ENCODE measurements at regions not wholly inside any gene's neighbourhood (a gene's known extent, or its start where the extent isn't known, plus 50 kb on each side); places are given as distances from the start of the nearest gene placed in this dataset.
"Not testable (repeated sequence)": the region's sequence is repeated elsewhere in the genome, so short reads cannot be mapped to it uniquely, and the experiment has no call there.

DNA sequence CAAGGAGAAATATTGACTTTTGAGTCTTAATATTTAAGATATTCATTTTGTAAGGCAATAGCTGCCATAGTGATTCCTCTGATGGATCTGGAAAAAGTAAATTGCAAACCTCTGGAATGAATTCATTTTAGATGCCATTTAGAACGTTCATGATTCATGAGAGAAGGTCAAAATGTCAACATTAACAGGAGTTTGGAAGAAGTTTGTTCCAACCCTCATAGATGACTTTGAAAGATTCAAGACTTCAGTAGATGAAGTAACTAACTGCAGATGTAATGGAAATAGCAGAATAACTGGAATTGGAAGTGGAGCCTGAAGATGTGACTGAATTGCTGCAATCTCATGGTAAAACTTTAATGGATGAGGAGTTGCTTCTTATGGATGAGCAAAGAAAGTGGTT is 100.9 kb upstream of the CCN2 start:
- no peak overlapping the region for H3K4me3 ChIP-seq (ENCODE audit: insufficient read depth, low read depth, low read length)
- no peaks in the 10 kb centered on the region for H3K36me3 ChIP-seq (replicated peaks; ENCODE audit: control insufficient read depth, insufficient read depth, low read length)
- H3K27me3 ChIP-seq (ENCODE audit: control insufficient read depth, insufficient read depth, low read length), result no peaks in the 10 kb centered on the region
- no peak for DNase-seq

DNA sequence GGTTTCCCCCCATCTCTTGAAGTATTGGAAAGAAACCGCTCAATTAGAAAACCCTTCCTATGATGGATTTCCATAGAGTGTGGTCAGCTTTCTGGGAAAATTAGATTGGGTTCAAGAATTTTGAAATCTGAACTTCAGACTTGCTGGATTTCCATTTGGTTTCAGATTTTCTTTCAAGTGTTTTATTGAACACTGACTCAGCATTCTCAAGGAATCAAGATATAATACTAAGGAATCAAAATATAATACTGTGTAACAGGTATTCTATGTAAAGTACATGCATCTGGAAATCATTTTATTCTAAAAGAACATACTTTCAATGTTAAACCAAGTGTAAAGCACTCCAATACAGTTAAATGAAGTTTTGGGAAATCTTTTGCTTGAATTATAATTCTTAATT is 94.7 kb upstream of the CCN2 start:
- H3K27me3 ChIP-seq (ENCODE audit: control insufficient read depth, insufficient read depth, low read length), result no peaks in the 10 kb centered on the region
- H3K36me3 ChIP-seq (replicated peaks; ENCODE audit: control insufficient read depth, insufficient read depth, low read length), result no peaks in the 10 kb centered on the region
- no peak overlapping the region for H3K4me3 ChIP-seq (ENCODE audit: insufficient read depth, low read depth, low read length)
- no peak for DNase-seq

DNA sequence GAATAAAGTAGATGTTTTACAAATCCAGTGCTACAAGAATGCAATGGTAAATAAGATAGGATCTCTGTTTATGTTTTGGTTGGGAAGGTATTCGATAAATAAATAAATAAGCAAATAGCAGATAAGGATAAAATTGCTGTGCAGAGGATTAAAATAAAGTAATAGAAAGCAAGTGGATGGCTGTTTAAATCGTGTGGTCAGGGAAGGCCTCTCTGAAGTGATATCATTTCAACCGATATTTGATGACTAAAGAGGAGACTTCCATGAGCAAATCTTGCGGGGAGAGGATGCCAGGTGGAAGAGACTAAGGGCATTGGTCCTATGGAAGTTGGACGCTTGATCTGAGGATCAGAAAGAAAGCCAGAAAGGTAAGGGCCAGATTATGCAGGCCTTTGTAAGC is 92.0 kb upstream of the CCN2 start:
- H3K36me3 ChIP-seq (replicated peaks; ENCODE audit: control insufficient read depth, insufficient read depth, low read length), result no peaks in the 10 kb centered on the region
- H3K27me3 ChIP-seq (ENCODE audit: control insufficient read depth, insufficient read depth, low read length), result no peaks in the 10 kb centered on the region
- no peak for DNase-seq
- no peak overlapping the region for H3K4me3 ChIP-seq (ENCODE audit: insufficient read depth, low read depth, low read length)

DNA sequence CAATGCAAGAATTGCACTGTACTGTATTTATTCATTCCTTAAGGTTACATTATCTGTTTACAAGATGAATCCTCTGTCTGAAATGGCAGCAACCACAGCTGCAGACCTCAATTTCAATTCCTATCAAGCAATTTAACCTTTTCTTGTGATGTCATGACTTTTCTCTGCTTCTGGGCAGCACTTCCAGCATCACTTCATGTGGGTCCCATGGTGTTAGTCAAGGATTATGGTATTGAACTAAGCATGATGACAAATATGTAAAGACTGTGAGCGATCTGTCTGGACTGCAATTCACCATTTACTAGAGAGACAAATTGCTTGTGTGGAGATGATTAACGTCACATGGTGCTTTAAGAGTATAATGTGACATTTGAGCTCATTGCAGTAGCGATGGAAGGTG is 90.5 kb upstream of the CCN2 start:
- Histone ChIP-seq H3K27me3 (ENCODE audit: control insufficient read depth, insufficient read depth, low read length) (no peaks in the 10 kb centered on the region), H3K4me3 (ENCODE audit: insufficient read depth, low read depth, low read length) (no peak overlapping the region), H3K36me3 (replicated peaks; ENCODE audit: control insufficient read depth, insufficient read depth, low read length) (no peaks in the 10 kb centered on the region)
- DNase-seq, result no peak

DNA sequence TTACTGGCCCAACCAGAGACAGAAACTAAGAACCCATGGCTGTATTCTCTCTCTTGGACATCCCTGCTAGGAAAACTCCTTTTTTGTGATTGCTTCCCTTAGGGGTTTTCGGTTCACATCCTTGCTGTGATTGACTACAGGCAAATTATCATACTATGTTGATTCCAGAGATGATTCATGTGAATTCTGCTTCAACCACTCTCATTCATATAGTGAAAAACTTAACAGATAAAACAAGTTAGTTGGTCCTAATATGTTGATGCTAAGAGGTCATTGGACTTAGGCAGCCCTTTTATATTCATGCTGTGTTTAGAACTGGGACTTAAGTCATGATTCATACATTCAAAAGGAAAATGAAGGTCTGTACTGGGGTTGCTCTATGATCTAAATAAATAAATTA is 76.9 kb upstream of the CCN2 start:
- H3K27me3 ChIP-seq (ENCODE audit: control insufficient read depth, insufficient read depth, low read length), result no peaks in the 10 kb centered on the region
- no peak for DNase-seq
- H3K36me3 ChIP-seq (replicated peaks; ENCODE audit: control insufficient read depth, insufficient read depth, low read length), result no peaks in the 10 kb centered on the region
- H3K4me3 ChIP-seq (ENCODE audit: insufficient read depth, low read depth, low read length), result no peak overlapping the region

DNA sequence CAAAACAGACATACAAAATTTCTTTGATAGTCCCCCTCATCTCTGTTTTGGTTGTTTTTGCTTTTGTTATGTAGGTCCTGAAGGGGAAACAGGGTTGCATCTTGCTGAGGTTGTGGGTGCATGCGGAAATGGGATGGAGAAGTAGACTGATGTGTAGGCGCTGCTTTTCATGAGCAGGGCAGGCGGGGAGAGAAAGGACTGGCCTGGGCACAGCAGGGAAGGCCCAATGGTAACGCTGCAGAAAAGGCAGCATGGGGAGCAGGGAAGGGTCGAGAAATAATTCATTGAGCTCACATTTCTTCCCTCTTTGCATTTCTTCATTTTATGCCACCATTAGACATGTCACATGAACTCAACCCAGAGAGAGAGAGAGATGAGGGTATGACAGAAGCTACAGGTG is 74.3 kb upstream of the CCN2 start:
- no peaks in the 10 kb centered on the region for H3K27me3 ChIP-seq (ENCODE audit: control insufficient read depth, insufficient read depth, low read length)
- H3K4me3 ChIP-seq (ENCODE audit: insufficient read depth, low read depth, low read length), result no peak overlapping the region
- DNase-seq, result peak; percentile 1

DNA sequence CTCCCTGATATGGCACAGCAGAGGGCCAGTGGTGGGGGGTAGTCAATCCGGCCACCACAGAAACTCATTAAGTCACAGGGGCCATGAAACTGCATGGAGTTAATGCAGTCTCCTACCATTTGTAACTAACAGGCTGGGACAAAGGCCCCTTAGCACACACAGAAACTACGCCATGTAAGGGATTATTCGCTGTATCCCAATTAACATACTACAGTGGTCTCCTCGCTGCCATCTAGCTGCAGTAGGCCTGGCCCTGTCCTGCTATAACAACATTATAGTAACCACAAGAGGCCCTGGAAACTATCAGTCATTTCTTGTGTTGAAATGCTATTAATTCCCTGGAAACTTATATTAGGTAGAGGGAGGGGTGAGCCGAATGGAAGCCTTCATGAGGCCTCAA is 72.3 kb upstream of the CCN2 start:
- H3K27me3 ChIP-seq (ENCODE audit: control insufficient read depth, insufficient read depth, low read length), result no peaks in the 10 kb centered on the region
- DNase-seq, result peak; percentile 2
- no peak overlapping the region for H3K4me3 ChIP-seq (ENCODE audit: insufficient read depth, low read depth, low read length)
- H3K36me3 ChIP-seq (replicated peaks; ENCODE audit: control insufficient read depth, insufficient read depth, low read length), result no peaks in the 10 kb centered on the region

More for the DNA sequence above, 74.3 kb upstream of the CCN2 start:
- H3K36me3 ChIP-seq (replicated peaks; ENCODE audit: control insufficient read depth, insufficient read depth, low read length), result no peaks in the 10 kb centered on the region

DNA sequence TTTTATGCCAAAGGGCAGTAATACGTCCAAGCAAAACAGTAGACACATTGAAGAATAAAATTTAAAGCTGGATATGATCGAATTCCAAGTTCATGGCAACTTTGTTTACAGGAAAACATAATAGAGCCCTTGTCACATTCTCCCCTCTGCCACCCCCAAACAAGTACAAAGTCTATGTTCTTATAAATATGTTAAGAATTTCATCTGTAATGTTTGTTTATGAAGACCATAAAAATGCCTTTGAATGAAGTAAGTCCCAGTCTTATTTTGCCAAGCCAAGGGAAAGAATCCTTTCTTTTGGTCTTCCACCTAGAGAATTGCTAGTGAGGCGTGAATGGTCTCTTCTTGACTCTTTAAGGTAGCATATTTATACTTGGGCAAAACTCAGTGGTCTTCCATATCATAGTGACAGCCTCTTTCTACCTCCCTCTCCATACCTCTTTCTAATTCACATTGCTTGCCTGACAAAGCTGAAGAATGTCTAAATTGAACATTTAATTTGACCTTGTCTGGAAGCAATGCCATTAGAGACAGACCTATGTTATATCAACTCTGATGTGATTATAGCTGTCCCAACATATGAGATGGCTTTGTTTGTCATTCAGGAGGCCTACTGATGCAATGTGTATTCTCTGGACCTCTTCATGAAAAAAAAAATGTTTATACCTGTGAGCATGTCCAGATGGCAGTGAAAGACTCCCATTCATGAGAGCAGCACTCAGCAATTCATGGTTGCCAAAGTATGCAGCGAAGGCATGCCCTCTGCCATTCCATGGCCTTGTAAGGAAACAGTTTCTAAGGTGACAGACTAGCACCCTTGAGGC is 70.6 kb upstream of the CCN2 start:
- H3K36me3 ChIP-seq (replicated peaks; ENCODE audit: control insufficient read depth, insufficient read depth, low read length), result no peaks in the 10 kb centered on the region
- no peaks in the 10 kb centered on the region for H3K27me3 ChIP-seq (ENCODE audit: control insufficient read depth, insufficient read depth, low read length)
- no peak overlapping the region for H3K4me3 ChIP-seq (ENCODE audit: insufficient read depth, low read depth, low read length)
- no peak for DNase-seq

DNA sequence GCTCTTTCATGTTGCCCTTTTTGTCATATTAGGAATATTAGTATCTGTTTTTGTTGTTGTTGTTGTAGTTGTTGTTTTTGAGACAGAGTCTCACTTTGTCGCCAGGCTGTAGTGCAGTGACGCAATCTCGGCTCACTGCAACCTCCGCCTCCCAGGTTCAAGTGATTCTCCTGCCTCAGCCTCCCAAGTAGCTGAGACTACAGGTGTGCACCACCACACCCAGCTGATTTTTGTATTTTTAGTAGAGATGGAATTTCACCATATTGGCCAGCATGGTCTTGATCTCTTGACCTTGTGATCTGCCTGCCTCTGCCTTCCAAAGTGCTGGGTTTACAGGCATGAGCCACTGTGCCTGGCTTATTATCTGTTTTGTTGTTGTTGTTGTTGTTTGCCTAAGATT is 69.7 kb upstream of the CCN2 start:
- H3K4me3 ChIP-seq (ENCODE audit: insufficient read depth, low read depth, low read length); H3K36me3 ChIP-seq (replicated peaks; ENCODE audit: control insufficient read depth, insufficient read depth, low read length); H3K27me3 ChIP-seq (ENCODE audit: control insufficient read depth, insufficient read depth, low read length); DNase-seq: not testable (repeated sequence)

DNA sequence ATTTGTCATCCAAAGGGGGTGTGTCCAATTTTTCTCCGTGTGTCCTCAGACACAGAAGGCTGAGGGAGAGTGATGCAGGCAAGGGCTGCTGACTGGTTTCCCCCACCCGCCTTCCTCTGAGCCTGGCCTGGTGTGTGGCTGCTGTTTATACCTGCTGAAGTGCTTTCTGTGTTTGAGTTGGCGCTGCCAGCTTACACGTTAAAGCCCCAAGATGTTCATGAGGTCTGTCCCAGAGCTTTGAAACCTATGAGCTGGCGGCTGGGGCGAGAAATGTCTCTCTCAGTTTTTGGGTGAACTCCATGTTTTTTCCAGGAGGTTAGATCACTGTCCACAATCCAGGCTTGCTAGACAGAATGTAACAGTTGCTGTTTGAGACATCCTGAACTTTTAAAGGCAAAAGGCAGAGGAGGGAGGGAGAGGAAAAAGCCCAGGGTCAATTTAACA is 69.0 kb upstream of the CCN2 start:
- no peak for DNase-seq
- Histone ChIP-seq H3K4me3 (ENCODE audit: insufficient read depth, low read depth, low read length) (no peak overlapping the region), H3K27me3 (ENCODE audit: control insufficient read depth, insufficient read depth, low read length) (no peaks in the 10 kb centered on the region), H3K36me3 (replicated peaks; ENCODE audit: control insufficient read depth, insufficient read depth, low read length) (no peaks in the 10 kb centered on the region)

DNA sequence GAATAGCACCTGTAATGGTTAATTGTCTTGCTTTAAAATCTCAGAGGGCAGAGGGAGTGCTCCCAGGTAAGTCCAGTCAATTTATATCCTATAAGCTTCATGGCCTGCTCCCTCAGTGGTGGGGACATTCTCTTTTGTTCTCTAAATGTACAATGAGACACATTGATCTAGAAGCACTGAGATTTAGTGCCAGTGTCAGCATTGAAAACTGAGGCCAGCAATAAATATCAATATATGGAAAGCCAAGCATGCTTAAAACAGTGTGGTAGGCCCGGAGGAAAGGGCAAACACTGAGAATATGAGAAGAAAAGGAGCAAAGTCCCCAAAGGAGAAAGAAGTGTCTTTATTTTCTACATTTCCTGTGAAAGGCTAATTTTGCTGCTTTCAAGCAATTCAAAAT is 68.4 kb upstream of the CCN2 start:
- H3K27me3 ChIP-seq (ENCODE audit: control insufficient read depth, insufficient read depth, low read length), result no peaks in the 10 kb centered on the region
- DNase-seq, result no peak
- H3K4me3 ChIP-seq (ENCODE audit: insufficient read depth, low read depth, low read length), result no peak overlapping the region
- H3K36me3 ChIP-seq (replicated peaks; ENCODE audit: control insufficient read depth, insufficient read depth, low read length), result no peaks in the 10 kb centered on the region

DNA sequence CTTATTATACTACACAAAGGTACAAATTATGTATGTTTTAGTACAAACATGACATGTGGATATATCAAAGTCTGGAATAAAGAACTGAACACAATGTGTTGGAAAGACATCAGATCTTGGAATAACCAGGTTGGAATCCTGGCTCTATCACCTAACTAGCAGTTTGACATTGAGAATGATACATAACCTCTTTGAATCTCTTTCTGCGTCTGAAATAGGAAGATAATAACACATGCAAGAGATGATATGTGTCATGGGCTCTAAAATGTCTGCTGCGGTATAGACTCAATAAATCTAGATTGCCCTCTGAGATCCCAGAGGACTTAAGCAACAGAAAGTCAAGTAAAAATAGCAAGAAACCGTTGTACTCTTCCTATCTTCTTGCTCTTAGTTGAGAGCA is 66.8 kb upstream of the CCN2 start:
- no peak for DNase-seq
- Histone ChIP-seq H3K27me3 (ENCODE audit: control insufficient read depth, insufficient read depth, low read length) (no peaks in the 10 kb centered on the region), H3K4me3 (ENCODE audit: insufficient read depth, low read depth, low read length) (no peak overlapping the region), H3K36me3 (replicated peaks; ENCODE audit: control insufficient read depth, insufficient read depth, low read length) (no peaks in the 10 kb centered on the region)

DNA sequence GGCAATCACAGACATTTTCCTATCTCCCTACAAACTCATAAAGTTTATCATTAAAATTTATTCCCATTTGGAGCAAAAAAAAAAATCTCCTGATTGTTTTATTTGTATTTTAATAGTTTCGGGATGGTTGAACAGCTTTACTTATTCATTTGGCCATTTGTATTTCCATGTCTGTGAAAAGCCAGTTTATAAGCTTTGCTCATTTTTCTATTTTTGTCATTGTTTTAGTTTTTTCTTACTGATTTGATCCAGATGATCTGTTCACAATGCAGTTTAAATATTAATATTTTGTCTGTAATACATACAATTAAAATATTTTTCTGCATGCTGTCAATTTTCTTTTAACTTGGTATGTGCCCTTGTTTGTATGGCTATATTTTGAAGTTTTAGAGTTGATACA is 65.2 kb upstream of the CCN2 start:
- H3K4me3 ChIP-seq (ENCODE audit: insufficient read depth, low read depth, low read length), result no peak overlapping the region
- no peaks in the 10 kb centered on the region for H3K27me3 ChIP-seq (ENCODE audit: control insufficient read depth, insufficient read depth, low read length)
- no peaks in the 10 kb centered on the region for H3K36me3 ChIP-seq (replicated peaks; ENCODE audit: control insufficient read depth, insufficient read depth, low read length)
- DNase-seq, result no peak

DNA sequence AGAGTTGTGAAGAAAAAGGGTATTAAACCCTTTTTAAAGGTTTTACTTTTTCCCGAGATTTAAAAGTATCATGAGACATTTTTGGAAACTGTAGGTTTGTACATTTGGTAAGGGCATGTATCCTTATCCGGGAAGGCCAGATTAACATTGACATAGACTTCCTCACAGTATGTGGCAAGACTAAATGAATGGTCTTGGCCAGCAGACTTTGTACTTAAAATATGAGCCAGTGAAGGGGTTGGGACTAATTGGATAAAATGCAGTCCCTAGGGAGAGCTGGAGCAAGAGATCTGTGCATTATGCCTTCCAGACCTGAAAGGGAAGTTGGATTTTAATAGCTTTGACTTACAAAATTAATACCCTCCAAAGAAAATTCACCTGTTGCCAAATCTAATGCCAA is 60.4 kb upstream of the CCN2 start:
- no peak overlapping the region for H3K4me3 ChIP-seq (ENCODE audit: insufficient read depth, low read depth, low read length)
- H3K36me3 ChIP-seq (replicated peaks; ENCODE audit: control insufficient read depth, insufficient read depth, low read length), result no peaks in the 10 kb centered on the region
- no peaks in the 10 kb centered on the region for H3K27me3 ChIP-seq (ENCODE audit: control insufficient read depth, insufficient read depth, low read length)
- DNase-seq, result no peak

DNA sequence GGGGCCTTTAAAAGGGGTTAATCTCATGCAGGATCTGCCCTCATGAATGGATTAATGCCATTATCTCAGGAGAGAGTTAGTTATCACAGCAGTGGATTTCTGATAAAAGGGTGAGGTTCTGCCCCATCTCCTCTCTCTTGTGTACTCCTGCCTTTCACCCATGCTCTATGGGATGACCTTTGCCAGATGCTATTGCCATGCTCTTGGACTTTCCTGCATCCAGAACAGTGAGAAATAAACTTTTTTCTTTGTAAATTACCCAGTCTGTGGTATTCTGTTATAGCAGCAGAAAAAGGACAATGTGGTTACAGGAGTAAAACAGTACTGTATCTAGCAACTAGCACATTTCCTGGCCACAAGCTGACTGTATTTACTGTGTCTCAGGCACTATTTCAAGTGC is 58.0 kb upstream of the CCN2 start:
- DNase-seq, result no peak
- no peaks in the 10 kb centered on the region for H3K36me3 ChIP-seq (replicated peaks; ENCODE audit: control insufficient read depth, insufficient read depth, low read length)
- no peaks in the 10 kb centered on the region for H3K27me3 ChIP-seq (ENCODE audit: control insufficient read depth, insufficient read depth, low read length)
- H3K4me3 ChIP-seq (ENCODE audit: insufficient read depth, low read depth, low read length), result no peak overlapping the region
